Hepatocyte (in vitro differentiated cells): ENCODE measurements at regions not wholly inside any gene's neighbourhood (a gene's known extent, or its start where the extent isn't known, plus 50 kb on each side); places are given as distances from the start of the nearest gene placed in this dataset.

Experiments used
- DNase-seq: peaks from one replicate; pipeline ENCODE4 v3.0.0-alpha.2; 2016; ENCODE audit warnings: low spot score
- H2AFZ ChIP-seq: fragments of 200-600 bp; sonication (generic); 2 replicates; pipeline ENCODE4 v1.6.0; 2016; ENCODE audit warnings: antibody characterized with exemption, mild to moderate bottlenecking
- H3K27ac ChIP-seq: fragments of 200-600 bp; sonication (generic); 2 replicates; pipeline ENCODE4 v1.5.1; 2016; ENCODE audit warnings: mild to moderate bottlenecking
- H3K27me3 ChIP-seq: fragments of 200-600 bp; sonication (generic); 2 replicates; pipeline ENCODE4 v1.6.1; 2016
- H3K36me3 ChIP-seq: fragments of 200-600 bp; sonication (generic); replicated peaks from 2 replicates; pipeline ENCODE4 v1.5.1; 2016; ENCODE audit warnings: low read depth; ENCODE audit not compliant: insufficient read depth
- H3K4me1 ChIP-seq: fragments of 200-600 bp; sonication (generic); 2 replicates; pipeline ENCODE4 v1.5.1; 2016; ENCODE audit warnings: mild to moderate bottlenecking, moderate library complexity; ENCODE audit not compliant: insufficient read depth
- H3K4me2 ChIP-seq: fragments of 200-600 bp; sonication (generic); 2 replicates; pipeline ENCODE4 v1.6.0; 2016
- H3K4me3 ChIP-seq: fragments of 200-600 bp; sonication (generic); 2 replicates; pipeline ENCODE4 v1.5.1; 2016; ENCODE audit warnings: mild to moderate bottlenecking
- H3K79me2 ChIP-seq: fragments of 200-600 bp; sonication (generic); 2 replicates; pipeline ENCODE4 v1.6.0; 2017; ENCODE audit warnings: mild to moderate bottlenecking
- H3K9me2 ChIP-seq: fragments of 200-600 bp; sonication (generic); replicated peaks from 2 replicates; pipeline ENCODE4 v1.6.0; 2017; ENCODE audit warnings: mild to moderate bottlenecking; ENCODE audit not compliant: insufficient read depth
- H3K9me3 ChIP-seq: fragments of 200-600 bp; sonication (generic); 2 replicates; pipeline ENCODE4 v1.5.1; 2016; ENCODE audit warnings: low read depth, mild to moderate bottlenecking
- H4K20me1 ChIP-seq: fragments of 200-600 bp; sonication (generic); 2 replicates; pipeline ENCODE4 v1.6.0; 2016; ENCODE audit warnings: mild to moderate bottlenecking; ENCODE audit not compliant: insufficient read depth, poor library complexity, severe bottlenecking
- EZH2 ChIP-seq: fragments of 200-600 bp; sonication (generic); IDR thresholded peaks from 2 replicates; pipeline ENCODE4 v1.6.1; 2016; ENCODE audit warnings: antibody characterized with exemption, mild to moderate bottlenecking, borderline replicate concordance
- EZH2phosphoT487 ChIP-seq: fragments of 200-600 bp; sonication (generic); IDR thresholded peaks from one replicate; pipeline ENCODE4 v1.6.1; 2018; ENCODE audit warnings: antibody characterized with exemption, mild to moderate bottlenecking, low read depth, moderate library complexity; ENCODE audit not compliant: unreplicated experiment, severe bottlenecking
- WGBS: methylation state at CpG from one replicate; pipeline ENCODE4 v1.1.6; 2016; ENCODE audit warnings: low lambda C conversion rate; ENCODE audit errors: missing lambda C conversion rate; 5-methylcytosine and 5-hydroxymethylcytosine counted together
- TF ChIP-seq, protein P1 (sequence below): fragments of 200-600 bp; sonication (generic); IDR thresholded peaks from 2 replicates; pipeline ENCODE4 v1.5.1; 2016; ENCODE audit warnings: antibody characterized with exemption, mild to moderate bottlenecking; ENCODE audit not compliant: poor library complexity

DNA sequence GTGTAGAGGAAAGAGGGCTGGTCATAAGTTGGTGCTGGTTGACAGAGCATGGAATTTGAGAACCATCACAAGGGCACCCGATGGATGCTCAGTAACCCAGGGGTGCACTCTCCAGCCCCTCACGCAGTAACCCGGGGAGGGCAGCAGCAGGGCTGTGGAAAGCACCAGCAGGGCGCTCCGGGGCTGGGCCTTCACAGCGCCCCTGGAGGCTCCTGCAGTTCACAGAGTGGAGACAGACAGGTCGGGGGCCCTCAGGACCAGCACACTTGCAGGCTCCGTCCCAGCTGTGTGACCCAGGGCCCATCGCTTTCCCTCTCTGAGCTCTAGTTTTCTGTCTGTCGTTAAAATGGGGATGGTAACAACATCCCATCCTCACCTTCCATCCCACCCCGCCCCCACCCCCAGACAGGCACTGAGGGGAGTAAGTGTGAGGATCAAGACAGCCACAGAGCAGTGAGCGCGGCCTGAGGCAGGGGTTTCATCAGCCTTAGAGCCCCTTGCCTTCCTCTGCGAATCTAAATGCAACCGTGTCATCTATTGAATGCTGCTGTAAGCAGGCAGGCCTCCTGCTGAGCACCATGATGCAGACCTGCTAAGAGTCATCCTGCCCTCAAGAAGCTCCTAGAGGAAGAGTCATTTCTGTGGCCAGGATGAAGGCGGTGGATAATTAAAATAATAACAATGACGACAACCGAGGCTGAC is 90.2 kb upstream of the LINGO1 start:
- Histone ChIP-seq H3K4me1 (no peaks in the 10 kb centered on the region), H3K27me3 (no peaks in the 10 kb centered on the region), H3K9me3 (no peaks in the 10 kb centered on the region), H3K9me2 (no peaks in the 10 kb centered on the region), H3K4me2 (no peak overlapping the region), H2AFZ (no peak overlapping the region), H3K27ac (no peak overlapping the region), H3K4me3 (no peak overlapping the region), H3K79me2 (no peaks in the 10 kb centered on the region), H3K36me3 (no peaks in the 10 kb centered on the region), H4K20me1 (no peaks in the 10 kb centered on the region)
- 77% methylated on average over 13 of the region's 18 CpGs for WGBS
- TF ChIP-seq EZH2 (no peak), EZH2phosphoT487 (no peak)
- TF ChIP-seq, protein P1, sequence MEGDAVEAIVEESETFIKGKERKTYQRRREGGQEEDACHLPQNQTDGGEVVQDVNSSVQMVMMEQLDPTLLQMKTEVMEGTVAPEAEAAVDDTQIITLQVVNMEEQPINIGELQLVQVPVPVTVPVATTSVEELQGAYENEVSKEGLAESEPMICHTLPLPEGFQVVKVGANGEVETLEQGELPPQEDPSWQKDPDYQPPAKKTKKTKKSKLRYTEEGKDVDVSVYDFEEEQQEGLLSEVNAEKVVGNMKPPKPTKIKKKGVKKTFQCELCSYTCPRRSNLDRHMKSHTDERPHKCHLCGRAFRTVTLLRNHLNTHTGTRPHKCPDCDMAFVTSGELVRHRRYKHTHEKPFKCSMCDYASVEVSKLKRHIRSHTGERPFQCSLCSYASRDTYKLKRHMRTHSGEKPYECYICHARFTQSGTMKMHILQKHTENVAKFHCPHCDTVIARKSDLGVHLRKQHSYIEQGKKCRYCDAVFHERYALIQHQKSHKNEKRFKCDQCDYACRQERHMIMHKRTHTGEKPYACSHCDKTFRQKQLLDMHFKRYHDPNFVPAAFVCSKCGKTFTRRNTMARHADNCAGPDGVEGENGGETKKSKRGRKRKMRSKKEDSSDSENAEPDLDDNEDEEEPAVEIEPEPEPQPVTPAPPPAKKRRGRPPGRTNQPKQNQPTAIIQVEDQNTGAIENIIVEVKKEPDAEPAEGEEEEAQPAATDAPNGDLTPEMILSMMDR = no peak
- no peak for DNase-seq

DNA sequence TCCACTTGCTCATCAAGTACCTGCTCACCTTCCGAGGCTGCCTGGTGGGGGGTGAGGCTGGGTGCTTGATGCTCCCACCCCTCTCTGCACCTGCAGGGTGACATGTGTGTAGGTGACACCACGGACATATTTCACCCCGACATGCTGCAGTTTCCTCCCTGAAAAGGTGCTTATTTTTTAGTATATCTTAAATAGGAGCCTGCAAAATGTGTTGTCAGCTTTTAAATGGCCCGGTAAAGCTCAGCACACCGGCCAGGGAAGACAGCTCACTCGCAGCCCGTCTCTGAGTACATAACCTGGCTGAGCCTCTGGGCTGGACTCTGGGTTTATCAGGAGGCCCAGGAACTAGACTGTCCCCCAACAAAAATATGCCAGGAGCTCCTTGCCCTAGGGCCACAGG is 89.3 kb upstream of the LINGO1 start:
- no peaks in the 10 kb centered on the region for H3K27me3 ChIP-seq
- 60% methylated on average over 7 of the region's 7 CpGs for WGBS
- TF ChIP-seq, protein P1 = no peak
- TF ChIP-seq EZH2 = no peak
- TF ChIP-seq EZH2phosphoT487 = no peak
- no peak overlapping the region for H3K4me3 ChIP-seq
- H3K9me2 ChIP-seq = no peaks in the 10 kb centered on the region
- no peaks in the 10 kb centered on the region for H3K79me2 ChIP-seq
- no peaks in the 10 kb centered on the region for H4K20me1 ChIP-seq
- no peak for DNase-seq
- no peak overlapping the region for H3K27ac ChIP-seq
- no peaks in the 10 kb centered on the region for H3K9me3 ChIP-seq
- no peak overlapping the region for H3K4me2 ChIP-seq
- no peak overlapping the region for H2AFZ ChIP-seq
- peaks cover 8% of the 10 kb centered on the region for H3K4me1 ChIP-seq
- no peaks in the 10 kb centered on the region for H3K36me3 ChIP-seq

DNA sequence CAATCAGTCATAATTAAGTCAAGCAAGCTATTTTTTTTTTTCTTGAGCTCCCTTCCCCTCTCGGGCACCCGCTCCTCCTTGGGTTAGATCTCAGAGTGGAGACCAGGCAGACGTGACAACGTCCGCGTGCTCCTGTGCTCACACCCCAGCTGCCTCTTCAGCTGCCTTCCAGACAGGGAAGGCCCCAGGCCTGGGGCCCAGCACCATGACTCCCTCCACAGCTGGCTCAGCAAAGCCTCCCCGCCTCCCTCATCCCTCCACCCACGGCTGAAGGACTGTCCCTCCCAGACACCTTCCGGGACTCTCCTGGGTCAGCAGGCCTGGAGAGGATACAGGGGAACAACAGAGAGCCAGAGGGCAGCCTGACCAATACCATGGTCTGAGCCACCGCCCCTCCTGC is 87.9 kb upstream of the LINGO1 start:
- Histone ChIP-seq H4K20me1 (no peaks in the 10 kb centered on the region), H3K79me2 (no peaks in the 10 kb centered on the region), H3K4me2 (no peak overlapping the region), H3K4me1 (peaks cover 8% of the 10 kb centered on the region), H2AFZ (no peak overlapping the region), H3K4me3 (no peak overlapping the region), H3K9me2 (no peaks in the 10 kb centered on the region), H3K9me3 (no peaks in the 10 kb centered on the region), H3K27me3 (no peaks in the 10 kb centered on the region), H3K27ac (no peak overlapping the region), H3K36me3 (no peaks in the 10 kb centered on the region)
- 68% methylated on average over 10 of the region's 10 CpGs for WGBS
- TF ChIP-seq, protein P1 = no peak
- TF ChIP-seq EZH2 (no peak), EZH2phosphoT487 (no peak)
- DNase-seq = no peak
